Anterior cingulate cortex (tissue), 58 donors: ENCODE measurements at regions not wholly inside any gene's neighbourhood (a gene's known extent, or its start where the extent isn't known, plus 50 kb on each side); places are given as distances from the start of the nearest gene placed in this dataset.

ENCODE experiments used
- DNase-seq, 58 donors: peaks; one replicate each; lab custom pipeline; 2025; lab: John Stamatoyannopoulos, UW

GRCh38 chr2:160940271-160940670 is 220.0 kb upstream of the TANK start:
- DNase-seq = no peak

- DNase-seq = no peak
Observed at GRCh38 chr2:160940699-160941098, 219.5 kb upstream of the TANK start.

GRCh38 chr2:160941290-160941846 is 218.9 kb upstream of the TANK start:
- DNase-seq = no peak

- no peak for DNase-seq
Observed at GRCh38 chr2:160942476-160943142, 217.6 kb upstream of the TANK start.

GRCh38 chr2:160943414-160943813 is 216.8 kb upstream of the TANK start:
- DNase-seq = no peak

GRCh38 chr2:160952464-160953254 is 207.6 kb upstream of the TANK start:
- peak in 5 of 58 donors; percentile 1 to 7 (median 2) for DNase-seq

- no peak for DNase-seq
Observed at GRCh38 chr2:160955578-160955977, 204.7 kb upstream of the TANK start.

- DNase-seq = no peak
Observed at GRCh38 chr2:160956243-160956802, 203.9 kb upstream of the TANK start.

- no peak for DNase-seq
Observed at GRCh38 chr2:160963957-160964356, 196.3 kb upstream of the TANK start.

GRCh38 chr2:160967523-160967922 is 192.7 kb upstream of the TANK start:
- DNase-seq = no peak

GRCh38 chr2:160968183-160968582 is 192.0 kb upstream of the TANK start:
- DNase-seq = no peak

GRCh38 chr2:160970052-160970965 is 189.9 kb upstream of the TANK start:
- DNase-seq = no peak

GRCh38 chr2:160973991-160974390 is 186.2 kb upstream of the TANK start:
- no peak for DNase-seq

GRCh38 chr2:160974803-160975202 is 185.4 kb upstream of the TANK start:
- DNase-seq = no peak

- DNase-seq = no peak
Observed at GRCh38 chr2:160976797-160977196, 183.4 kb upstream of the TANK start.

- no peak for DNase-seq
Observed at GRCh38 chr2:160977376-160977775, 182.9 kb upstream of the TANK start.

GRCh38 chr2:160977854-160978253 is 182.4 kb upstream of the TANK start:
- no peak for DNase-seq

GRCh38 chr2:160984426-160985077 is 175.7 kb upstream of the TANK start:
- peak in 5 of 58 donors; percentile 0 to 29 (median 3) for DNase-seq

- DNase-seq = peak in 3 of 58 donors; percentile 2 to 13 (median 3)
Observed at GRCh38 chr2:160989778-160990177, 170.4 kb upstream of the TANK start.

GRCh38 chr2:160993654-160994061 is 166.6 kb upstream of the TANK start:
- no peak for DNase-seq
